Gastrocnemius medialis (tissue), 4 donors: ENCODE measurements at regions not wholly inside any gene's neighbourhood (a gene's known extent, or its start where the extent isn't known, plus 50 kb on each side); places are given as distances from the start of the nearest gene placed in this dataset.

ENCODE experiments used
- ATAC-seq, 2 donors: fragments of 150-250 bp; one replicate each; pipeline ENCODE4 v1.9.1; 2016
- DNase-seq, 2 donors: peaks; one replicate each; pipeline ENCODE4 v3.0.0-alpha.2; 2019
- H3K27ac ChIP-seq, 4 donors: fragments of 200-600 bp; sonication (generic); 1 replicate in 1 of 4; 2 replicates in 3 of 4; pipeline ENCODE4 v1.5.1; 2016 to 2018; ENCODE audit warnings: mild to moderate bottlenecking in 2 of 4, moderate library complexity in 1 of 4
- H3K27me3 ChIP-seq, 3 donors: fragments of 200-600 bp; sonication (generic) in 2 of 3; 1 replicate in 1 of 3; 2 replicates in 2 of 3; pipeline versions ENCODE4 v1.5.1 to v1.6.0; 2016 to 2019; ENCODE audit warnings: mild to moderate bottlenecking in 1 of 3, moderate library complexity in 1 of 3
- H3K36me3 ChIP-seq, 2 donors: fragments of 200-600 bp; sonication (generic) in 1 of 2; one replicate each; pipeline ENCODE4 v1.5.1; 2017 to 2018
- H3K4me1 ChIP-seq, 2 donors: fragments of 200-600 bp; sonication (generic) in 1 of 2; one replicate each; pipeline ENCODE4 v1.5.1; 2016 to 2017; ENCODE audit warnings: mild to moderate bottlenecking in 2 of 2
- H3K4me3 ChIP-seq, 4 donors: fragments of 200-600 bp; sonication (generic) in 3 of 4; 1 replicate in 1 of 4; 2 replicates in 3 of 4; pipeline ENCODE4 v1.5.1; 2016 to 2019; ENCODE audit warnings: mild to moderate bottlenecking in 2 of 4
- H3K9me3 ChIP-seq, 3 donors: fragments of 200-600 bp; sonication (generic) in 2 of 3; 1 replicate in 1 of 3; 2 replicates in 2 of 3; pipeline ENCODE4 v1.5.1; 2016 to 2019
- POLR2A ChIP-seq, 2 donors: fragments of 450-650 bp; IDR thresholded peaks; one replicate each; pipeline ENCODE4 v1.6.1; 2017; ENCODE audit warnings: antibody characterized with exemption in 2 of 2, mild to moderate bottlenecking in 2 of 2, moderate library complexity in 2 of 2
- in situ Hi-C, 4 donors: fragments of 200-750 bp; cut with MboI; loops; one replicate each; pipeline versions ENCODE4 v1.15.0 to v1.8.0; 2017; ENCODE audit warnings: low sequenced_read_pairs in 4 of 4
- intact Hi-C: fragments of 100-400 bp; cut with DNase I; formaldehyde crosslinking; loops from one replicate; pipeline ENCODE4 v1.15.1; 2023; ENCODE audit warnings: low total_unique reads
- TF ChIP-seq, protein P1 (sequence below), 5 experiments: fragments of 450-650 bp in 3 of 5; fragments of 200-600 bp in 2 of 5; sonication (generic) in 2 of 5; IDR thresholded peaks in 4 of 5; conservative IDR thresholded peaks in 1 of 5; 1 replicate in 4 of 5; 2 replicates in 1 of 5; pipeline ENCODE4 v1.5.1; 2016 to 2019; ENCODE audit warnings: antibody characterized with exemption in 5 of 5, mild to moderate bottlenecking in 3 of 5, moderate library complexity in 3 of 5

GRCh38 chr11:122210367-122210997, 94.5 kb upstream of the BLID start:
- Histone ChIP-seq H3K36me3 (no peaks in the 10 kb centered on the region), H3K4me3 (no peak overlapping the region), H3K27me3 (no peaks in the 10 kb centered on the region), H3K9me3 (no peaks in the 10 kb centered on the region), H3K27ac (peak overlapping the region in 3 of 4 donors; percentile 14 to 44 (median 32)), H3K4me1 (peaks cover 30 to 42% of the 10 kb centered on the region in 2 donors)
- DNase-seq = no peak
- no peak for TF ChIP-seq POLR2A (IDR thresholded peaks at IDR 0.05)
- TF ChIP-seq, protein P1, sequence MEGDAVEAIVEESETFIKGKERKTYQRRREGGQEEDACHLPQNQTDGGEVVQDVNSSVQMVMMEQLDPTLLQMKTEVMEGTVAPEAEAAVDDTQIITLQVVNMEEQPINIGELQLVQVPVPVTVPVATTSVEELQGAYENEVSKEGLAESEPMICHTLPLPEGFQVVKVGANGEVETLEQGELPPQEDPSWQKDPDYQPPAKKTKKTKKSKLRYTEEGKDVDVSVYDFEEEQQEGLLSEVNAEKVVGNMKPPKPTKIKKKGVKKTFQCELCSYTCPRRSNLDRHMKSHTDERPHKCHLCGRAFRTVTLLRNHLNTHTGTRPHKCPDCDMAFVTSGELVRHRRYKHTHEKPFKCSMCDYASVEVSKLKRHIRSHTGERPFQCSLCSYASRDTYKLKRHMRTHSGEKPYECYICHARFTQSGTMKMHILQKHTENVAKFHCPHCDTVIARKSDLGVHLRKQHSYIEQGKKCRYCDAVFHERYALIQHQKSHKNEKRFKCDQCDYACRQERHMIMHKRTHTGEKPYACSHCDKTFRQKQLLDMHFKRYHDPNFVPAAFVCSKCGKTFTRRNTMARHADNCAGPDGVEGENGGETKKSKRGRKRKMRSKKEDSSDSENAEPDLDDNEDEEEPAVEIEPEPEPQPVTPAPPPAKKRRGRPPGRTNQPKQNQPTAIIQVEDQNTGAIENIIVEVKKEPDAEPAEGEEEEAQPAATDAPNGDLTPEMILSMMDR (IDR thresholded peaks at IDR 0.05 in 4 of 5, conservative IDR thresholded peaks at IDR 0.05 in 1 of 5) = no peak
- in situ Hi-C loops = loop anchor here in 1 of 4 donors (10.0 kb wide), 2 partner anchors 154 to 186 kb away; no protein-coding TSS in a partner anchor
- ATAC-seq = peak; percentile 24 to 40
- intact Hi-C loops = loop anchor here (5.0 kb wide), 1 partner anchor 232 kb away; no protein-coding TSS in a partner anchor

- no peak for TF ChIP-seq POLR2A (IDR thresholded peaks at IDR 0.05)
- TF ChIP-seq, protein P1 (IDR thresholded peaks at IDR 0.05 in 4 of 5, conservative IDR thresholded peaks at IDR 0.05 in 1 of 5) = no peak
- in situ Hi-C loops = loop anchor here (5.0 to 10.0 kb wide), 8 partner anchors 95 to 557 kb away; partner anchors contain the start of gene BLID (in 1 of the 4)
- no peak overlapping the region for H3K4me3 ChIP-seq
- no peaks in the 10 kb centered on the region for H3K27me3 ChIP-seq
- ATAC-seq (peak; percentile 79 to 86), DNase-seq (peak; percentile 48 to 58)
- H3K4me1 ChIP-seq = peaks cover 30 to 35% of the 10 kb centered on the region in 2 donors
- H3K27ac ChIP-seq = peak overlapping the region in 3 of 4 donors; percentile 24 to 44 (median 32)
- H3K9me3 ChIP-seq = no peaks in the 10 kb centered on the region
- intact Hi-C loops = loop anchor here (2.0 to 5.0 kb wide), 2 partner anchors 109 to 233 kb away; no protein-coding TSS in a partner anchor
- no peaks in the 10 kb centered on the region for H3K36me3 ChIP-seq
Measured at GRCh38 chr11:122209619-122210366, 93.8 kb upstream of the BLID start.

- H3K9me3 ChIP-seq = no peaks in the 10 kb centered on the region
- in situ Hi-C loops (loop anchor here (5.0 to 10.0 kb wide), 6 partner anchors 93 to 556 kb away; partner anchors contain the start of gene BLID (in 1 of the 4)), intact Hi-C loops (loop anchor here (2.0 kb wide), 1 partner anchor 107 kb away; no protein-coding TSS in a partner anchor)
- DNase-seq (no peak), ATAC-seq (no peak)
- peaks cover 30 to 31% of the 10 kb centered on the region in 2 donors for H3K4me1 ChIP-seq
- H3K36me3 ChIP-seq = no peaks in the 10 kb centered on the region
- no peak overlapping the region for H3K4me3 ChIP-seq
- no peaks in the 10 kb centered on the region for H3K27me3 ChIP-seq
- TF ChIP-seq POLR2A (IDR thresholded peaks at IDR 0.05) = no peak
- TF ChIP-seq, protein P1 (IDR thresholded peaks at IDR 0.05 in 4 of 5, conservative IDR thresholded peaks at IDR 0.05 in 1 of 5) = no peak
- no peak overlapping the region for H3K27ac ChIP-seq
Measured at GRCh38 chr11:122207921-122208764, 92.1 kb upstream of the BLID start.

GRCh38 chr11:122207505-122207904, 91.5 kb upstream of the BLID start:
- no peak overlapping the region for H3K27ac ChIP-seq
- TF ChIP-seq, protein P1 (IDR thresholded peaks at IDR 0.05 in 4 of 5, conservative IDR thresholded peaks at IDR 0.05 in 1 of 5) = no peak
- no peak for TF ChIP-seq POLR2A (IDR thresholded peaks at IDR 0.05)
- H3K9me3 ChIP-seq = no peaks in the 10 kb centered on the region
- no peaks in the 10 kb centered on the region for H3K27me3 ChIP-seq
- no peak for DNase-seq
- no peaks in the 10 kb centered on the region for H3K36me3 ChIP-seq
- intact Hi-C loops (no loop called here), in situ Hi-C loops (loop anchor here (5.0 to 10.0 kb wide), 6 partner anchors 93 to 555 kb away; partner anchors contain the start of gene BLID (in 1 of the 4))
- no peak for ATAC-seq
- H3K4me1 ChIP-seq = peaks cover 33 to 37% of the 10 kb centered on the region in 2 donors
- H3K4me3 ChIP-seq = no peak overlapping the region
